DOHH2 (cell line): ENCODE measurements at regions not wholly inside any gene's neighbourhood (a gene's known extent, or its start where the extent isn't known, plus 50 kb on each side); places are given as distances from the start of the nearest gene placed in this dataset.

Experiments
- H3F3A ChIP-seq: fragments of 200-600 bp; sonication (generic), shearing (Covaris generic); 2 replicates; pipeline ENCODE4 v1.6.0; 2016; ENCODE audit warnings: antibody characterized with exemption, mild to moderate bottlenecking; ENCODE audit not compliant: control insufficient read depth, insufficient read depth
- H3K27ac ChIP-seq: fragments of 200-600 bp; sonication (generic); 2 replicates; pipeline ENCODE4 v1.5.1; 2014; ENCODE audit warnings: low read depth, mild to moderate bottlenecking, low read length, moderate library complexity
- H3K27me3 ChIP-seq: fragments of 200-600 bp; sonication (generic); 2 replicates; pipeline ENCODE4 v1.6.1; 2014; ENCODE audit warnings: mild to moderate bottlenecking, low read length, mixed read lengths; ENCODE audit not compliant: control insufficient read depth
- H3K36me3 ChIP-seq: fragments of 200-600 bp; sonication (generic); 2 replicates; pipeline ENCODE4 v1.6.1; 2014; ENCODE audit warnings: mild to moderate bottlenecking, low read length, moderate library complexity, mixed read lengths; ENCODE audit not compliant: control insufficient read depth
- H3K4me1 ChIP-seq: fragments of 200-600 bp; sonication (generic); 2 replicates; pipeline ENCODE4 v1.6.1; 2014; ENCODE audit warnings: mild to moderate bottlenecking, low read length, mixed read lengths; ENCODE audit not compliant: control insufficient read depth
- H3K4me2 ChIP-seq: fragments of 200-600 bp; sonication (generic); 2 replicates; pipeline ENCODE4 v1.6.0; 2014; ENCODE audit warnings: mild to moderate bottlenecking, low read length, moderate library complexity
- H3K4me3 ChIP-seq: fragments of 200-600 bp; sonication (generic); 2 replicates; pipeline ENCODE4 v1.5.1; 2014; ENCODE audit warnings: mild to moderate bottlenecking, low read length, mixed read lengths
- H3K79me2 ChIP-seq: fragments of 200-600 bp; sonication (generic); 2 replicates; pipeline ENCODE4 v1.6.1; 2014; ENCODE audit warnings: mild to moderate bottlenecking, low read length, mixed read lengths; ENCODE audit not compliant: control insufficient read depth
- H3K9me2 ChIP-seq: fragments of 200-600 bp; sonication (generic); replicated peaks from 2 replicates; pipeline ENCODE4 v1.6.1; 2014; ENCODE audit warnings: mild to moderate bottlenecking, low read length, mixed read lengths; ENCODE audit not compliant: control insufficient read depth
- H3K9me3 ChIP-seq: fragments of 200-600 bp; sonication (generic); 2 replicates; pipeline ENCODE4 v1.6.1; 2014; ENCODE audit warnings: antibody characterized with exemption, low read length, mixed read lengths; ENCODE audit not compliant: control insufficient read depth, insufficient read depth
- H4K20me1 ChIP-seq: fragments of 200-600 bp; sonication (generic); 2 replicates; pipeline ENCODE4 v1.6.0; 2014; ENCODE audit warnings: low read depth, mild to moderate bottlenecking, antibody characterized with exemption, low read length, moderate library complexity; ENCODE audit not compliant: control insufficient read depth, insufficient read depth
- EZH2phosphoT487 ChIP-seq: fragments of 200-600 bp; sonication (generic); IDR thresholded peaks from 2 replicates; pipeline ENCODE4 v1.6.1; 2017; ENCODE audit warnings: borderline replicate concordance, mild to moderate bottlenecking, antibody characterized with exemption, low read length, moderate library complexity, mixed read lengths
- TF ChIP-seq, protein P1 (sequence below): fragments of 200-600 bp; sonication (generic); IDR thresholded peaks from one replicate; pipeline ENCODE4 v1.5.1; 2014; ENCODE audit warnings: antibody characterized with exemption, mild to moderate bottlenecking, low read depth, low read length; ENCODE audit not compliant: poor library complexity, severe bottlenecking

DNA sequence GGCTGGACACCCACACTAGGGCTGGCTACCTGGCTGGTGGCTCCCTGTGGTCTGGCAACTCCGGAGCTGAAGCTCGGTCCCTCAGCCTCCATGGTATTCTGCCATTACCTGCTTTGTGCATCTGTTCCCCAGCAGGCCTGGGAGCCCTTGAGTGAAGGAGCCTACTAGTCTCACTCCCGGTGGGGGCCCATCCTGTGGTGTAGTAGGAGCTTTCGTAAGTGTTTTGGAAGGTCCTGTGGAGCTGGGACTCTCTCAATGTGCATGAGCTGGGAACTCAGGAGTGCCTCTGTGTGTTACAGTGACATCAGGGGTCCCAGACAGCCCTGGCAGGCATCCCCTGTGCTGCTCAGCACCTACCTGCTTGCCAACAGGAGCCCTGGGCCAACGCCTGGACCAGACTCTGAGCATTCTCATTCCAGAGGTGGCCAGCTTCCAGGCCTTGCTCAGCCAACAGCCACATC, 267.1 kb downstream of the GADD45G start:
- H3K79me2 ChIP-seq = no peaks in the 10 kb centered on the region
- H3K9me3 ChIP-seq = no peaks in the 10 kb centered on the region
- no peaks in the 10 kb centered on the region for H3K36me3 ChIP-seq
- H3K27me3 ChIP-seq = no peaks in the 10 kb centered on the region
- no peaks in the 10 kb centered on the region for H3K4me1 ChIP-seq
- no peak overlapping the region for H3K4me2 ChIP-seq
- TF ChIP-seq EZH2phosphoT487 = no peak
- TF ChIP-seq, protein P1, sequence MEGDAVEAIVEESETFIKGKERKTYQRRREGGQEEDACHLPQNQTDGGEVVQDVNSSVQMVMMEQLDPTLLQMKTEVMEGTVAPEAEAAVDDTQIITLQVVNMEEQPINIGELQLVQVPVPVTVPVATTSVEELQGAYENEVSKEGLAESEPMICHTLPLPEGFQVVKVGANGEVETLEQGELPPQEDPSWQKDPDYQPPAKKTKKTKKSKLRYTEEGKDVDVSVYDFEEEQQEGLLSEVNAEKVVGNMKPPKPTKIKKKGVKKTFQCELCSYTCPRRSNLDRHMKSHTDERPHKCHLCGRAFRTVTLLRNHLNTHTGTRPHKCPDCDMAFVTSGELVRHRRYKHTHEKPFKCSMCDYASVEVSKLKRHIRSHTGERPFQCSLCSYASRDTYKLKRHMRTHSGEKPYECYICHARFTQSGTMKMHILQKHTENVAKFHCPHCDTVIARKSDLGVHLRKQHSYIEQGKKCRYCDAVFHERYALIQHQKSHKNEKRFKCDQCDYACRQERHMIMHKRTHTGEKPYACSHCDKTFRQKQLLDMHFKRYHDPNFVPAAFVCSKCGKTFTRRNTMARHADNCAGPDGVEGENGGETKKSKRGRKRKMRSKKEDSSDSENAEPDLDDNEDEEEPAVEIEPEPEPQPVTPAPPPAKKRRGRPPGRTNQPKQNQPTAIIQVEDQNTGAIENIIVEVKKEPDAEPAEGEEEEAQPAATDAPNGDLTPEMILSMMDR = no peak
- H3K4me3 ChIP-seq = no peak overlapping the region
- no peaks in the 10 kb centered on the region for H3K9me2 ChIP-seq
- no peaks in the 10 kb centered on the region for H4K20me1 ChIP-seq
- H3K27ac ChIP-seq = no peak overlapping the region
- no peaks in the 10 kb centered on the region for H3F3A ChIP-seq

DNA sequence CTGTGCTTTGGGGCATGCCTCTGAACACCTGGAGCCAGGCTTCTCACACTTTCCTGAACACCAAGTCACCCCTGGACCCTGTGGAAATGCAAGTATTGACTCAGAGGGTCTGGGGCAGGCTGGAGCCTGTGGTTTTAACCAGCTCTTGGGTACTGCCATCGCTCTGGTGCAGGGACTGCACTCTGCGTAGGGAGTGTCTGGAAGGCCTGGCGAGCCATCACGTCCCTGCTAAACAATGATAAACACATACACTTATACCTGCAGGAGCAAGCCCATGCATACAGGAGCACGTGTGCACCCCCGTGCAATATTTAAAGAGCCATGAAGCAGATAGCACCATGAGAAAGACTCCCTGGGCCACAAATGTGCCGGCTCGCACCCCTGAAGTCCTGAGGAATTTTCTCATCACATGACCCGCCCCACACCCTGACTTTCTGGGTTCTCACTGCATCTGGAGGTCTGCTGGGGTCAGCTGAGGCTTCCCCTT, 267.7 kb downstream of the GADD45G start:
- Histone ChIP-seq H3K4me2 (no peak overlapping the region), H3K27ac (no peak overlapping the region), H4K20me1 (no peaks in the 10 kb centered on the region), H3F3A (no peaks in the 10 kb centered on the region), H3K4me1 (no peaks in the 10 kb centered on the region), H3K27me3 (no peaks in the 10 kb centered on the region), H3K79me2 (no peaks in the 10 kb centered on the region), H3K9me2 (no peaks in the 10 kb centered on the region), H3K4me3 (no peak overlapping the region), H3K9me3 (no peaks in the 10 kb centered on the region), H3K36me3 (no peaks in the 10 kb centered on the region)
- no peak for TF ChIP-seq EZH2phosphoT487
- TF ChIP-seq, protein P1 = no peak

DNA sequence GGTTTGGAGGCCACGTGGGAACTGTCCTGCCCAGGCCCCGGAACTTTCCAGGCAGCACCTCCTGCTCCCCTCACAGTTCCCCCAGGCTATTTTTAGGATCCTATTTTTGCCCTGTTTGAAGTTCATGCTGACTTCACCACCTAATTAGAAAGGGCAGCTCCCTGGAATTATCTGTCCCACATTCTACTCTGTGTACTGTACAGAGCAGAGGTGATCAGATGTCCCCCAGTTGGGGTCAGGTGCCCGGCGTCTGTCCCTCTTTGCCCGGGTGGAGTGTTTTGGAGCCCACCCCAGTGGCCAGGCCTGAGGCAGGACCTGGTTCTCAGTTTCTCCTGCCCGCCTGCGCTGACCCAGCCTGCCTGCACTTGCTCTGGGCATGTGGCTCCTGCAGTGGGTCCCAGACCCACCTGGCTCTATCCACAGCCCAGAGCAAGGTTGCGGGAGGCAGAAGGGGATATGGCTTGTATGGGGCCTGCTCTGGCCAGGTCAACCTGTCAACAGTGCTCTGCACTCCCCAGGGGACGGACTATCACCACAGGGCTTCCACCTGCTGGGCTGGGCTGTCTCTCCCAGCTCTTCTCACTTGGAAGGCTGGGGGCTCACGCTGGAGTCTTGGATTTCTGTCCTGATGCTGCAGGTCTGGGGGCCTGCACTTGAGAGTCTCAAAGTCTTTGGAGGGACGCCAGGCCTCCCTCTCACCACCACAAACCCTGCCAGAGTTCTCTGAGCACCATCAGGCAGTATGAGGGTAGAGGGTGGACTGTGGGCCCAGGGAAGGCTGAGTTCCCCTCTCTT, 268.3 kb downstream of the GADD45G start:
- Histone ChIP-seq H3F3A (no peaks in the 10 kb centered on the region), H3K4me3 (no peak overlapping the region), H4K20me1 (no peaks in the 10 kb centered on the region), H3K27ac (no peak overlapping the region), H3K79me2 (no peaks in the 10 kb centered on the region), H3K36me3 (no peaks in the 10 kb centered on the region), H3K27me3 (no peaks in the 10 kb centered on the region), H3K9me3 (no peaks in the 10 kb centered on the region), H3K4me2 (no peak overlapping the region), H3K4me1 (no peaks in the 10 kb centered on the region), H3K9me2 (no peaks in the 10 kb centered on the region)
- TF ChIP-seq EZH2phosphoT487 = no peak
- TF ChIP-seq, protein P1 = no peak
